CD8-positive, alpha-beta memory T cell (primary cell): ENCODE measurements at regions not wholly inside any gene's neighbourhood (a gene's known extent, or its start where the extent isn't known, plus 50 kb on each side); places are given as distances from the start of the nearest gene placed in this dataset.

Experiments
- CTCF ChIA-PET: fragments of 350-600 bp; sonication (Branson Sonifier 250); formaldehyde crosslinking; loops from one replicate; lab custom pipeline; 2021; ENCODE audit warnings: antibody characterized with exemption; lab: Charles Lee
- POLR2A ChIA-PET: fragments of 350-600 bp; sonication (Branson Sonifier 250); formaldehyde crosslinking; loops from one replicate; lab custom pipeline; 2021; ENCODE audit warnings: antibody characterized with exemption; lab: Charles Lee
- DNase-seq, 5 donors: peaks; one replicate each; pipeline versions ENCODE4 v3.0.0 to v3.0.0-alpha.2; 2020 to 2022; ENCODE audit warnings: mixed read lengths in 1 of 5
- H3K27ac ChIP-seq: one replicate; pipeline ENCODE4 v1.7.0; 2013; ENCODE audit warnings: low read depth, mild to moderate bottlenecking, low read length, moderate library complexity
- H3K27me3 ChIP-seq: 2 replicates; pipeline ENCODE4 v1.7.0; 2013; ENCODE audit warnings: low read length, mild to moderate bottlenecking; ENCODE audit not compliant: insufficient read depth, poor library complexity, severe bottlenecking
- H3K36me3 ChIP-seq: 2 replicates; pipeline ENCODE4 v1.7.0; 2013; ENCODE audit warnings: mild to moderate bottlenecking, low read length, moderate library complexity; ENCODE audit not compliant: insufficient read depth
- H3K4me1 ChIP-seq: 2 replicates; pipeline ENCODE4 v1.7.0; 2013; ENCODE audit warnings: mild to moderate bottlenecking, low read length, moderate library complexity; ENCODE audit not compliant: insufficient read depth
- H3K4me3 ChIP-seq: 2 replicates; pipeline ENCODE4 v1.7.0; 2013; ENCODE audit warnings: mild to moderate bottlenecking, low read length
- H3K9me3 ChIP-seq: 2 replicates; pipeline ENCODE4 v1.7.0; 2013; ENCODE audit warnings: mild to moderate bottlenecking, low read length
- H3K27ac Mint-ChIP-seq, 8 donors: one replicate each; pipeline ENCODE4 v1.8.0; 2020 to 2021; ENCODE audit warnings: mixed read lengths in 8 of 8, mild to moderate bottlenecking in 6 of 8, inconsistent platforms in 3 of 8, moderate library complexity in 3 of 8
- H3K27me3 Mint-ChIP-seq, 2 donors: one replicate each; pipeline ENCODE4 v1.8.0; 2020 to 2021; ENCODE audit warnings: mixed read lengths in 2 of 2, mild to moderate bottlenecking in 1 of 2, moderate library complexity in 1 of 2
- H3K36me3 Mint-ChIP-seq, 3 donors: one replicate each; pipeline ENCODE4 v1.8.0; 2020 to 2021; ENCODE audit warnings: mixed read lengths in 3 of 3, inconsistent platforms in 1 of 3, mild to moderate bottlenecking in 1 of 3
- H3K4me1 Mint-ChIP-seq, 3 donors: one replicate each; pipeline ENCODE4 v1.8.0; 2020 to 2021; ENCODE audit warnings: mixed read lengths in 3 of 3, inconsistent platforms in 1 of 3, mild to moderate bottlenecking in 1 of 3
- H3K4me3 Mint-ChIP-seq, 7 donors: one replicate each; pipeline ENCODE4 v1.8.0; 2020 to 2021; ENCODE audit warnings: mixed read lengths in 7 of 7, mild to moderate bottlenecking in 6 of 7, moderate library complexity in 4 of 7, inconsistent platforms in 2 of 7
- H3K9me3 Mint-ChIP-seq, 5 donors: one replicate each; pipeline ENCODE4 v1.8.0; 2020 to 2022; ENCODE audit warnings: mixed read lengths in 5 of 5, mild to moderate bottlenecking in 3 of 5, moderate library complexity in 2 of 5, inconsistent platforms in 1 of 5

GRCh38 chr18:21162786-21163185 lies 51.2 kb upstream of the ROCK1 start:
- Histone ChIP-seq H3K27ac (no peak overlapping the region), H3K4me1 (no peaks in the 10 kb centered on the region), H3K9me3 (no peaks in the 10 kb centered on the region), H3K27me3 (no peaks in the 10 kb centered on the region), H3K36me3 (no peaks in the 10 kb centered on the region), H3K4me3 (no peak overlapping the region)
- ChIA-PET CTCF (no interaction called here), POLR2A (no interaction called here)
- peaks cover 0 to 2% (median 0%) of the 10 kb centered on the region in 5 donors for H3K9me3 Mint-ChIP-seq
- H3K36me3 Mint-ChIP-seq: peaks cover 0 to 2% (median 0%) of the 10 kb centered on the region in 3 donors
- DNase-seq: no peak
- H3K4me3 Mint-ChIP-seq: no peak overlapping the region
- no peak overlapping the region for H3K27ac Mint-ChIP-seq
- H3K27me3 Mint-ChIP-seq: peaks cover 2 to 21% of the 10 kb centered on the region in 2 donors
- no peaks in the 10 kb centered on the region for H3K4me1 Mint-ChIP-seq

GRCh38 chr18:21163647-21164547 lies 52.3 kb upstream of the ROCK1 start:
- ChIA-PET POLR2A (no interaction called here), CTCF (no interaction called here)
- H3K36me3 ChIP-seq: no peaks in the 10 kb centered on the region
- H3K4me3 Mint-ChIP-seq: no peak overlapping the region
- peaks cover 0 to 2% (median 0%) of the 10 kb centered on the region in 3 donors for H3K36me3 Mint-ChIP-seq
- H3K27ac ChIP-seq: no peak overlapping the region
- no peak for DNase-seq
- no peak overlapping the region for H3K27ac Mint-ChIP-seq
- no peaks in the 10 kb centered on the region for H3K9me3 Mint-ChIP-seq
- H3K9me3 ChIP-seq: no peaks in the 10 kb centered on the region
- peaks cover 2 to 25% of the 10 kb centered on the region in 2 donors for H3K27me3 Mint-ChIP-seq
- H3K4me1 Mint-ChIP-seq: no peaks in the 10 kb centered on the region
- H3K4me3 ChIP-seq: no peak overlapping the region
- no peaks in the 10 kb centered on the region for H3K27me3 ChIP-seq
- no peaks in the 10 kb centered on the region for H3K4me1 ChIP-seq

- H3K27me3 Mint-ChIP-seq: peaks cover 2 to 32% of the 10 kb centered on the region in 2 donors
- Histone ChIP-seq H3K27me3 (no peaks in the 10 kb centered on the region), H3K4me3 (no peak overlapping the region), H3K36me3 (no peaks in the 10 kb centered on the region), H3K27ac (no peak overlapping the region), H3K4me1 (no peaks in the 10 kb centered on the region), H3K9me3 (no peaks in the 10 kb centered on the region)
- POLR2A ChIA-PET: no interaction called here
- H3K4me3 Mint-ChIP-seq: no peak overlapping the region
- no peaks in the 10 kb centered on the region for H3K9me3 Mint-ChIP-seq
- CTCF ChIA-PET: no interaction called here
- no peaks in the 10 kb centered on the region for H3K4me1 Mint-ChIP-seq
- no peak for DNase-seq
- peaks cover 0 to 2% (median 0%) of the 10 kb centered on the region in 3 donors for H3K36me3 Mint-ChIP-seq
- no peak overlapping the region for H3K27ac Mint-ChIP-seq
Observed at GRCh38 chr18:21164548-21165095, 53.0 kb upstream of the ROCK1 start.

- Mint-ChIP-seq H3K27me3 (peaks cover 4 to 27% of the 10 kb centered on the region in 2 donors), H3K27ac (no peak overlapping the region), H3K4me3 (no peak overlapping the region), H3K4me1 (no peaks in the 10 kb centered on the region), H3K36me3 (peaks cover 0 to 2% (median 0%) of the 10 kb centered on the region in 3 donors), H3K9me3 (no peaks in the 10 kb centered on the region)
- Histone ChIP-seq H3K27ac (no peak overlapping the region), H3K4me3 (no peak overlapping the region), H3K9me3 (no peaks in the 10 kb centered on the region), H3K36me3 (no peaks in the 10 kb centered on the region), H3K4me1 (no peaks in the 10 kb centered on the region), H3K27me3 (no peaks in the 10 kb centered on the region)
- ChIA-PET CTCF (no interaction called here), POLR2A (no interaction called here)
- DNase-seq: no peak
Observed at GRCh38 chr18:21167641-21168377, 56.2 kb upstream of the ROCK1 start.

GRCh38 chr18:21168880-21169279 lies 57.3 kb upstream of the ROCK1 start:
- H3K36me3 ChIP-seq: no peaks in the 10 kb centered on the region
- DNase-seq: no peak
- H3K4me1 Mint-ChIP-seq: no peaks in the 10 kb centered on the region
- H3K27ac Mint-ChIP-seq: no peak overlapping the region
- H3K4me3 ChIP-seq: no peak overlapping the region
- ChIA-PET CTCF (no interaction called here), POLR2A (no interaction called here)
- H3K27me3 Mint-ChIP-seq: peaks cover 4 to 26% of the 10 kb centered on the region in 2 donors
- H3K36me3 Mint-ChIP-seq: peaks cover 0 to 2% (median 0%) of the 10 kb centered on the region in 3 donors
- no peaks in the 10 kb centered on the region for H3K27me3 ChIP-seq
- no peak overlapping the region for H3K27ac ChIP-seq
- H3K4me3 Mint-ChIP-seq: no peak overlapping the region
- no peaks in the 10 kb centered on the region for H3K4me1 ChIP-seq
- H3K9me3 ChIP-seq: no peaks in the 10 kb centered on the region
- no peaks in the 10 kb centered on the region for H3K9me3 Mint-ChIP-seq

GRCh38 chr18:21177822-21178221 lies 64.2 kb upstream of the GREB1L start:
- H3K4me1 Mint-ChIP-seq: peaks cover 3 to 17% (median 14%) of the 10 kb centered on the region in 3 donors
- ChIA-PET POLR2A (no interaction called here), CTCF (no interaction called here)
- H3K9me3 Mint-ChIP-seq: no peaks in the 10 kb centered on the region
- Histone ChIP-seq H3K27ac (no peak overlapping the region), H3K9me3 (no peaks in the 10 kb centered on the region), H3K27me3 (no peaks in the 10 kb centered on the region), H3K36me3 (no peaks in the 10 kb centered on the region), H3K4me3 (no peak overlapping the region), H3K4me1 (no peaks in the 10 kb centered on the region)
- H3K4me3 Mint-ChIP-seq: peak overlapping the region in 1 of 7 donors; percentile 0
- H3K36me3 Mint-ChIP-seq: no peaks in the 10 kb centered on the region
- H3K27me3 Mint-ChIP-seq: peaks cover 0 to 3% of the 10 kb centered on the region in 2 donors
- DNase-seq: no peak
- no peak overlapping the region for H3K27ac Mint-ChIP-seq

GRCh38 chr18:21179590-21180220 lies 62.3 kb upstream of the GREB1L start:
- H3K27me3 ChIP-seq: no peaks in the 10 kb centered on the region
- Mint-ChIP-seq H3K9me3 (no peaks in the 10 kb centered on the region), H3K27ac (peak overlapping the region in 1 of 8 donors; percentile 90), H3K27me3 (peaks cover 0 to 3% of the 10 kb centered on the region in 2 donors), H3K4me1 (peaks cover 3 to 17% (median 14%) of the 10 kb centered on the region in 3 donors), H3K4me3 (no peak overlapping the region), H3K36me3 (no peaks in the 10 kb centered on the region)
- no peaks in the 10 kb centered on the region for H3K9me3 ChIP-seq
- peak in 4 of 5 donors; percentile 13 to 64 (median 27) for DNase-seq
- CTCF ChIA-PET: interaction anchor here (1.0 to 1.7 kb wide), 3 partner anchors 8 to 199 kb away, joined by 3 to 9 read pairs (median 5); no protein-coding TSS in a partner anchor
- H3K27ac ChIP-seq: no peak overlapping the region
- no peaks in the 10 kb centered on the region for H3K36me3 ChIP-seq
- H3K4me3 ChIP-seq: no peak overlapping the region
- POLR2A ChIA-PET: no interaction called here
- H3K4me1 ChIP-seq: no peaks in the 10 kb centered on the region
